SK-N-SH treated with all-trans-retinoic acid at 6 μM for 48 hours (cell line): ENCODE measurements at regions not wholly inside any gene's neighbourhood (a gene's known extent, or its start where the extent isn't known, plus 50 kb on each side); places are given as distances from the start of the nearest gene placed in this dataset.

Experiments
- ATAC-seq: fragments of 200-7000 bp; cut with Tn5 transposase; 3 replicates; pipeline ENCODE4 v1.9.1; 2020; ENCODE audit warnings: mild to moderate bottlenecking, moderate library complexity
- ARNTL ChIP-seq: fragments of 450-650 bp; formaldehyde crosslinking; IDR thresholded peaks from 2 replicates; pipeline ENCODE4 v1.5.0; 2020; ENCODE audit warnings: low read depth, mild to moderate bottlenecking, moderate library complexity, borderline replicate concordance
- BACH2 ChIP-seq: fragments of 250-450 bp; sonication (Bioruptor Pico); IDR thresholded peaks from 2 replicates; pipeline ENCODE4 v1.9.0; 2021; ENCODE audit warnings: mild to moderate bottlenecking, borderline replicate concordance
- CREB5 ChIP-seq: fragments of 250-450 bp; sonication (Bioruptor Pico); IDR thresholded peaks from 2 replicates; pipeline ENCODE4 v1.5.1; 2020; ENCODE audit warnings: low read depth, mild to moderate bottlenecking, moderate library complexity
- CSRNP3 ChIP-seq: fragments of 250-450 bp; sonication (Bioruptor Pico); IDR thresholded peaks from 2 replicates; pipeline ENCODE4 v1.5.1; 2021; ENCODE audit warnings: mild to moderate bottlenecking, moderate library complexity
- ESRRG ChIP-seq: fragments of 250-450 bp; sonication (Bioruptor Pico); IDR thresholded peaks from 2 replicates; pipeline ENCODE4 v1.6.1; 2021; ENCODE audit warnings: mild to moderate bottlenecking
- GLIS3 ChIP-seq: fragments of 250-450 bp; sonication (Bioruptor Pico); IDR thresholded peaks from 2 replicates; pipeline ENCODE4 v1.5.0; 2020; ENCODE audit warnings: mild to moderate bottlenecking, moderate library complexity
- ISL1 ChIP-seq: fragments of 250-450 bp; sonication (Bioruptor Pico); IDR thresholded peaks from 2 replicates; pipeline ENCODE4 v2.1.2; 2022; ENCODE audit warnings: mild to moderate bottlenecking, moderate library complexity
- OSR1 ChIP-seq: fragments of 250-450 bp; sonication (Bioruptor Pico); IDR thresholded peaks from 2 replicates; pipeline ENCODE4 v1.8.0; 2022; ENCODE audit warnings: moderate library complexity, mild to moderate bottlenecking, inconsistent platforms
- PATZ1 ChIP-seq: fragments of 250-450 bp; sonication (Bioruptor Pico); IDR thresholded peaks from 2 replicates; pipeline ENCODE4 v1.8.0; 2020; ENCODE audit warnings: mild to moderate bottlenecking, moderate library complexity, borderline replicate concordance
- POU6F1 ChIP-seq: fragments of 250-450 bp; sonication (Bioruptor Pico); IDR thresholded peaks from 2 replicates; pipeline ENCODE4 v1.8.0; 2021; ENCODE audit warnings: low read depth, mild to moderate bottlenecking, moderate library complexity, borderline replicate concordance
- PPARA ChIP-seq: fragments of 250-450 bp; sonication (Bioruptor Pico); IDR thresholded peaks from 2 replicates; pipeline ENCODE4 v1.5.0; 2020; ENCODE audit warnings: mild to moderate bottlenecking, borderline replicate concordance
- RARB ChIP-seq: fragments of 250-450 bp; sonication (Bioruptor Pico); IDR thresholded peaks from 2 replicates; pipeline ENCODE4 v1.8.0; 2021; ENCODE audit warnings: mild to moderate bottlenecking, moderate library complexity
- SNAI2 ChIP-seq: fragments of 250-450 bp; sonication (Bioruptor Pico); IDR thresholded peaks from 2 replicates; pipeline ENCODE4 v1.5.0; 2020; ENCODE audit warnings: mild to moderate bottlenecking, moderate library complexity
- TCF4 ChIP-seq: fragments of 250-450 bp; sonication (Bioruptor Pico); IDR thresholded peaks from 2 replicates; pipeline ENCODE4 v1.8.0; 2021; ENCODE audit warnings: mild to moderate bottlenecking, moderate library complexity, borderline replicate concordance
- TOX ChIP-seq: fragments of 250-450 bp; sonication (Bioruptor Pico); IDR thresholded peaks from 2 replicates; pipeline ENCODE4 v1.8.0; 2021; ENCODE audit warnings: mild to moderate bottlenecking, moderate library complexity, borderline replicate concordance
- TSHZ2 ChIP-seq: fragments of 250-450 bp; sonication (Bioruptor Pico); IDR thresholded peaks from 2 replicates; pipeline ENCODE4 v1.5.0; 2020; ENCODE audit warnings: mild to moderate bottlenecking, moderate library complexity
- ZC3H10 ChIP-seq: fragments of 250-450 bp; sonication (Bioruptor Pico); IDR thresholded peaks from 2 replicates; pipeline ENCODE4 v1.5.1; 2021; ENCODE audit warnings: mild to moderate bottlenecking, moderate library complexity
- ZFP30 ChIP-seq: fragments of 450-650 bp; formaldehyde crosslinking; IDR thresholded peaks from 2 replicates; pipeline ENCODE4 v1.5.0; 2022; ENCODE audit warnings: mild to moderate bottlenecking, moderate library complexity
- ZNF70 ChIP-seq: fragments of 450-650 bp; formaldehyde crosslinking; IDR thresholded peaks from 2 replicates; pipeline ENCODE4 v1.5.0; 2020; ENCODE audit warnings: mild to moderate bottlenecking, moderate library complexity
- ZNF8 ChIP-seq: fragments of 450-650 bp; formaldehyde crosslinking; IDR thresholded peaks from 2 replicates; pipeline ENCODE4 v1.5.0; 2020; ENCODE audit warnings: mild to moderate bottlenecking, moderate library complexity

GRCh38 chr12:24695103-24695502 lies 253.8 kb downstream of the BCAT1 start (continued):
- TF ChIP-seq CREB5 (CRISPR knock-in tag) (no peak), OSR1 (CRISPR knock-in tag) (no peak), ZFP30 (no peak), ZC3H10 (CRISPR knock-in tag) (no peak)

- TF ChIP-seq SNAI2 (CRISPR knock-in tag): no peak
- TF ChIP-seq CSRNP3 (CRISPR knock-in tag): no peak
- no peak for TF ChIP-seq BACH2 (CRISPR knock-in tag)
- TF ChIP-seq ZFP30: no peak
- TF ChIP-seq TSHZ2 (CRISPR knock-in tag): no peak
- TF ChIP-seq CREB5 (CRISPR knock-in tag): no peak
- ATAC-seq: no peak
Observed at GRCh38 chr12:24688601-24689000, 260.3 kb downstream of the BCAT1 start.

GRCh38 chr12:24681570-24681969 lies 267.3 kb downstream of the BCAT1 start:
- TF ChIP-seq SNAI2 (CRISPR knock-in tag): no peak
- no peak for TF ChIP-seq RARB (CRISPR knock-in tag)
- TF ChIP-seq CSRNP3 (CRISPR knock-in tag): no peak
- no peak for TF ChIP-seq ZNF8 (CRISPR knock-in tag)
- TF ChIP-seq GLIS3 (CRISPR knock-in tag): no peak
- no peak for TF ChIP-seq PATZ1
- no peak for TF ChIP-seq ESRRG (CRISPR knock-in tag)
- TF ChIP-seq ARNTL (CRISPR knock-in tag): no peak
- no peak for TF ChIP-seq TCF4 (CRISPR knock-in tag)
- no peak for TF ChIP-seq ISL1 (CRISPR knock-in tag)
- no peak for TF ChIP-seq POU6F1 (CRISPR knock-in tag)
- no peak for TF ChIP-seq OSR1 (CRISPR knock-in tag)
- TF ChIP-seq TSHZ2 (CRISPR knock-in tag): no peak
- no peak for TF ChIP-seq CREB5 (CRISPR knock-in tag)
- no peak for TF ChIP-seq ZNF70 (CRISPR knock-in tag)
- TF ChIP-seq TOX: no peak
- TF ChIP-seq PPARA (CRISPR knock-in tag): no peak
- TF ChIP-seq, all 23 proteins: peak for 0
- no peak for ATAC-seq
